ENCODE measurements at regions not wholly inside any gene's neighbourhood (a gene's known extent, or its start where the extent isn't known, plus 50 kb on each side); places are given as distances from the start of the nearest gene placed in this dataset.

GRCh38 chr7:9939176-9939575, 1034.5 kb upstream of the PHF14 start:
- Histone ChIP-seq H3K9me3 (no peaks in the 10 kb centered on the region), H3K4me3 (no peak overlapping the region), H3K36me3 (no peaks in the 10 kb centered on the region), H3K4me1 (no peaks in the 10 kb centered on the region), H3K27me3 (no peaks in the 10 kb centered on the region), H3K27ac (no peak overlapping the region)
- ATAC-seq = no peak
- TF ChIP-seq POLR2A (IDR thresholded peaks at IDR 0.05) (no peak), CTCF (IDR thresholded peaks at IDR 0.05) (no peak), EP300 (IDR thresholded peaks at IDR 0.05) (no peak), POLR2AphosphoS5 (IDR thresholded peaks at IDR 0.05) (no peak)

- no peak for ATAC-seq
- H3K27me3 ChIP-seq = no peaks in the 10 kb centered on the region
- H3K27ac ChIP-seq = no peak overlapping the region
- H3K4me3 ChIP-seq = no peak overlapping the region
- H3K9me3 ChIP-seq = no peaks in the 10 kb centered on the region
- H3K36me3 ChIP-seq = no peaks in the 10 kb centered on the region
- TF ChIP-seq POLR2A (IDR thresholded peaks at IDR 0.05) = no peak
- TF ChIP-seq CTCF (IDR thresholded peaks at IDR 0.05) = no peak
- TF ChIP-seq EP300 (IDR thresholded peaks at IDR 0.05) = no peak
- no peak for TF ChIP-seq POLR2AphosphoS5 (IDR thresholded peaks at IDR 0.05)
- no peaks in the 10 kb centered on the region for H3K4me1 ChIP-seq
Observed at GRCh38 chr7:9945131-9945530, 1028.5 kb upstream of the PHF14 start.

- Histone ChIP-seq H3K36me3 (no peaks in the 10 kb centered on the region), H3K27me3 (no peaks in the 10 kb centered on the region), H3K27ac (no peak overlapping the region), H3K4me1 (no peaks in the 10 kb centered on the region), H3K4me3 (no peak overlapping the region), H3K9me3 (no peaks in the 10 kb centered on the region)
- ATAC-seq = no peak
- 75 to 93% methylated on average over 2 of the region's 2 CpGs for WGBS, 2 donors (ENCODE audit: low coverage in 1 of 2)
- TF ChIP-seq EP300 (IDR thresholded peaks at IDR 0.05) = no peak
- no peak for TF ChIP-seq POLR2AphosphoS5 (IDR thresholded peaks at IDR 0.05)
- TF ChIP-seq CTCF (IDR thresholded peaks at IDR 0.05) = no peak
- no peak for TF ChIP-seq POLR2A (IDR thresholded peaks at IDR 0.05)
Observed at GRCh38 chr7:9945857-9946256, 1027.8 kb upstream of the PHF14 start.

- Histone ChIP-seq H3K27ac (no peak overlapping the region), H3K4me1 (no peaks in the 10 kb centered on the region), H3K4me3 (no peak overlapping the region), H3K9me3 (peaks cover 0 to 4% (median 0%) of the 10 kb centered on the region in 3 donors), H3K36me3 (no peaks in the 10 kb centered on the region), H3K27me3 (no peaks in the 10 kb centered on the region)
- TF ChIP-seq POLR2AphosphoS5 (IDR thresholded peaks at IDR 0.05) = no peak
- no peak for ATAC-seq
- 75 to 94% methylated on average over 2 of the region's 2 CpGs for WGBS, 2 donors (ENCODE audit: low coverage in 1 of 2)
Observed at GRCh38 chr7:9955138-9955537, 1018.5 kb upstream of the PHF14 start.

GRCh38 chr7:9958486-9958885, 1015.2 kb upstream of the PHF14 start:
- Histone ChIP-seq H3K4me3 (no peak overlapping the region), H3K27ac (no peak overlapping the region), H3K9me3 (peaks cover 0 to 4% (median 0%) of the 10 kb centered on the region in 3 donors), H3K36me3 (no peaks in the 10 kb centered on the region), H3K27me3 (no peaks in the 10 kb centered on the region), H3K4me1 (no peaks in the 10 kb centered on the region)
- no peak for ATAC-seq
- WGBS, 2 donors (ENCODE audit: low coverage in 1 of 2) = 73 to 86% methylated on average over 3 to 5 of the region's 5 CpGs
- TF ChIP-seq POLR2A (IDR thresholded peaks at IDR 0.05) = no peak
- TF ChIP-seq EP300 (IDR thresholded peaks at IDR 0.05) = no peak
- TF ChIP-seq CTCF (IDR thresholded peaks at IDR 0.05) = no peak
- no peak for TF ChIP-seq POLR2AphosphoS5 (IDR thresholded peaks at IDR 0.05)

GRCh38 chr7:9960460-9960859, 1013.2 kb upstream of the PHF14 start:
- no peaks in the 10 kb centered on the region for H3K27me3 ChIP-seq
- no peak for TF ChIP-seq POLR2AphosphoS5 (IDR thresholded peaks at IDR 0.05)
- no peak for TF ChIP-seq CTCF (IDR thresholded peaks at IDR 0.05)
- no peak for TF ChIP-seq POLR2A (IDR thresholded peaks at IDR 0.05)
- no peak for TF ChIP-seq EP300 (IDR thresholded peaks at IDR 0.05)
- no peaks in the 10 kb centered on the region for H3K9me3 ChIP-seq
- H3K4me1 ChIP-seq = no peaks in the 10 kb centered on the region
- H3K4me3 ChIP-seq = no peak overlapping the region
- no peak for ATAC-seq
- WGBS, 2 donors (ENCODE audit: low coverage in 1 of 2) = 25 to 31% methylated on average over 3 of the region's 3 CpGs
- H3K27ac ChIP-seq = no peak overlapping the region
- no peaks in the 10 kb centered on the region for H3K36me3 ChIP-seq
